ENCODE measurements at regions not wholly inside any gene's neighbourhood (a gene's known extent, or its start where the extent isn't known, plus 50 kb on each side); places are given as distances from the start of the nearest gene placed in this dataset.

- DNase-seq = no peak
- intact Hi-C loops (cut with DNase I) = no loop called here
These were observed 53.8 kb upstream of the RANBP3L start for GRCh38 chr5:36355516-36355915.

GRCh38 chr5:36356915-36357314 lies 55.2 kb upstream of the RANBP3L start:
- no peaks in the 10 kb centered on the region for H3K36me3 ChIP-seq

More at GRCh38 chr5:36355516-36355915, 53.8 kb upstream of the RANBP3L start:
- no peak overlapping the region for H3K4me3 ChIP-seq
- no peak for TF ChIP-seq POLR2A (IDR thresholded peaks at IDR 0.05)
- TF ChIP-seq CTCF (IDR thresholded peaks at IDR 0.05) = no peak
- no peak overlapping the region for H3K27ac ChIP-seq
- no peaks in the 10 kb centered on the region for H3K36me3 ChIP-seq
- no peaks in the 10 kb centered on the region for H3K9me3 ChIP-seq
- H3K27me3 ChIP-seq = no peaks in the 10 kb centered on the region
- WGBS (ENCODE audit: insufficient coverage, low coverage, low lambda C conversion rate, missing lambda C conversion rate) = no CpG with 5 or more reads among the region's 1 CpG
- H3K4me1 ChIP-seq = peaks cover 0 to 7% (median 0%) of the 10 kb centered on the region in 4 donors
- peak in 1 of 4 donors; percentile 53 for ATAC-seq

GRCh38 chr5:36357391-36357975 lies 55.8 kb upstream of the RANBP3L start:
- DNase-seq (no peak), ATAC-seq (peak in 2 of 4 donors; percentile 25 to 28)
- Histone ChIP-seq H3K27me3 (no peaks in the 10 kb centered on the region), H3K27ac (no peak overlapping the region), H3K9me3 (no peaks in the 10 kb centered on the region), H3K4me3 (no peak overlapping the region), H3K4me1 (peaks cover 0 to 7% (median 0%) of the 10 kb centered on the region in 4 donors), H3K36me3 (no peaks in the 10 kb centered on the region)
- intact Hi-C loops (cut with DNase I) = no loop called here
- TF ChIP-seq CTCF (IDR thresholded peaks at IDR 0.05) (no peak), POLR2A (IDR thresholded peaks at IDR 0.05) (no peak)
- WGBS (ENCODE audit: insufficient coverage, low coverage, low lambda C conversion rate, missing lambda C conversion rate) = 43% methylated on average over 5 of the region's 5 CpGs

More at GRCh38 chr5:36356915-36357314, 55.2 kb upstream of the RANBP3L start:
- Histone ChIP-seq H3K4me3 (no peak overlapping the region), H3K4me1 (peaks cover 0 to 7% (median 0%) of the 10 kb centered on the region in 4 donors), H3K27me3 (no peaks in the 10 kb centered on the region), H3K27ac (no peak overlapping the region), H3K9me3 (no peaks in the 10 kb centered on the region)
- ATAC-seq = peak in 3 of 4 donors; percentile 19 to 65 (median 56)
- TF ChIP-seq CTCF (IDR thresholded peaks at IDR 0.05) (no peak), POLR2A (IDR thresholded peaks at IDR 0.05) (no peak)
- WGBS (ENCODE audit: insufficient coverage, low coverage, low lambda C conversion rate, missing lambda C conversion rate) = 26% methylated on average over 2 of the region's 2 CpGs
- no peak for DNase-seq
- intact Hi-C loops (cut with DNase I) = no loop called here

GRCh38 chr5:36359267-36359666 lies 57.6 kb upstream of the RANBP3L start:
- no peak overlapping the region for H3K4me3 ChIP-seq
- peaks cover 0 to 7% (median 0%) of the 10 kb centered on the region in 4 donors for H3K4me1 ChIP-seq
- ATAC-seq (no peak), DNase-seq (no peak)
- H3K36me3 ChIP-seq = no peaks in the 10 kb centered on the region
- intact Hi-C loops (cut with DNase I) = no loop called here
- WGBS (ENCODE audit: insufficient coverage, low coverage, low lambda C conversion rate, missing lambda C conversion rate) = 63% methylated on average over 6 of the region's 6 CpGs
- no peaks in the 10 kb centered on the region for H3K27me3 ChIP-seq
- H3K27ac ChIP-seq = no peak overlapping the region
- no peaks in the 10 kb centered on the region for H3K9me3 ChIP-seq
- TF ChIP-seq CTCF (IDR thresholded peaks at IDR 0.05) = no peak
- TF ChIP-seq POLR2A (IDR thresholded peaks at IDR 0.05) = no peak
